ENCODE measurements at regions not wholly inside any gene's neighbourhood (a gene's known extent, or its start where the extent isn't known, plus 50 kb on each side); places are given as distances from the start of the nearest gene placed in this dataset.
"Not testable (repeated sequence)": the region's sequence is repeated elsewhere in the genome, so short reads cannot be mapped to it uniquely, and the experiment has no call there.

- no peak for DNase-seq (ENCODE audit: low read depth, low spot score)
Measured at GRCh38 chr9:38342532-38342931, 50.0 kb upstream of the ALDH1B1 start.

DNA sequence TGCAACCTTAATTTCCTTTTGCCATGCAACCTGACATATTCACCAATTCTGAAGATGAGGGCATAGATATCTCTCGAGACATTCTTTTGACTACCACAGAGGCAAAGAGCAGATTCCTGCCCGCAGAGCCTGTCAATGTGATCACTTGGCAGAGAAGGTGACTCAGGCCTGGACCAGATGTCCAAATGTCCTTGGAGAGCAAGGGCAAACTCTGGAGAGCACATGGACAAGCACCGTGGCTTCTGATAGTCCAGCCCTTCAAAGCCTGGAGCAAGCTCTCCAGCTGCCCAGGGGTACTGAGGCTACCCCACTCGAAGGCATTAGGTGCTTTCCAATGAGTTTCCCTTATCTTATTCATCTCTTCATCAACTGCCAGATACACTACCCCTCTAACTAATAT is 50.4 kb upstream of the ALDH1B1 start:
- DNase-seq (ENCODE audit: low read depth, low spot score), result no peak

DNA sequence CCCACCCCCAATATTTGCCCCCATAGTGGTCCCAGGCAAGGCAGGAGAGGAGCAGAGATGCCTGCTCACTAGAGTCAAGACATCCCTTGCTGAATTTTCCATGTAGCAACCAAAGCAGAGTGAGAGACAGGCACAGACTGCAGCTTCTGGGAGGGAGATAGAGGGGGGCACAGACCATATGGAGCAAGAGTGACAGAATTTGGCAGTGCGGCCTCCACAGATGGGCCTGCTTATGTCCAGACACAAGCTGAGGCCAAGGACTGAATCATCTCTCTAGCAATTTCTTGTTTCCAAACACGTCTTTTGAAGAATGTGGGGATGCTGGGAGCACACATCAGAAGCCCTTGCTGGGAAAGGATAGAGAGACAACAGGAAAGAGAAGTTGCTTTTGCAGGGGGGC is 53.0 kb upstream of the ALDH1B1 start:
- no peak for DNase-seq (ENCODE audit: low read depth, low spot score)

DNA sequence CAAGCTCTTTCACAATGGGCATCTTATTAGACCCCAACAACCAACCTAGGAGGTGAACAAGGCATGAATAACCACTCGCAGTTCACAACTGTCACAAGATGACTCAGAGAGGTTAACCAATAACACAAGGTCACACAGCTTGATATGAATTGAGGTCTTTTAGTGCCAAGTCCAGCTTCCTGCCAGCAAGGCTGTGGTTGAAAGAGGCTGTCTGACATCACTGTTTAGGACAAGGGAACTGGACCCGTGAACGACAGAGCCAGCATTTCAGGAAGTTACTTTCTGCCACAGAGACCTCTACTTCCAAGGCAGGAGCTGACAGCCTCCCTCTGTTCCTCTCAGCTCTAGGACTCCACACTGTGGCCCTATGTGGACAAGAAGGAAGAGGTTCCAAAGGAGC is 53.4 kb upstream of the ALDH1B1 start:
- no peak for DNase-seq (ENCODE audit: low read depth, low spot score)

DNA sequence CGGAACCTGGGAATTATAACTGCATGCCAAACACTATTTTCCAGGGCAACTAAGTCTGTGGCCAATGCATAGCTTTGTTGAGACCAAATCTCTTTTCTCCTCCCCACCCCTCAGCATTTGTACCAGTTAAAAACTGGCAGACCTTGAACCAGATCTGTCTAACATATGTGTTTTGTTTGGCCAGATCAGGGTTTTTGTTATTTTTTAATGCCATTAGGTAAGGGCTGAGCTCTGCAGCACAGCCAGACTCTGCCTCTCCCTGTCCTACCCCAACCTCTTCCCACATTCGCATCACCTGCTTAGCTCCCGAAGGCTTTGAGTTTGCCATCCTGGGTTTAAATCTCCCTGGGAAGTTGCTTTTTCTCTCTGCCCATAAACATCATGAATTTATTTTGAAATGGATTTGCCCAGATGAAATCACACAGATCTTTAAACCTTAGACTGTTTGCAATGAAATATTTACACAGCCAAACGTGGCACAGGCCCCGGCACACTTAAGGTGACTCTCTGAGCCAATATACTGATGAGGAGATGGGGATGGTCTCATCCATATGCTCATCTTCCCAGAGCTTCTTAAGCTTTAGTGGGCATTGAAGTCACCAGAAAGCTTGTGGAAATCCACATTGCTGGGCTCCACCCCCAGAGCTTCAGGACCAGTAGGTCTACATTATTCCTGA is 54.0 kb upstream of the ALDH1B1 start:
- no peak for DNase-seq (ENCODE audit: low read depth, low spot score)

DNA sequence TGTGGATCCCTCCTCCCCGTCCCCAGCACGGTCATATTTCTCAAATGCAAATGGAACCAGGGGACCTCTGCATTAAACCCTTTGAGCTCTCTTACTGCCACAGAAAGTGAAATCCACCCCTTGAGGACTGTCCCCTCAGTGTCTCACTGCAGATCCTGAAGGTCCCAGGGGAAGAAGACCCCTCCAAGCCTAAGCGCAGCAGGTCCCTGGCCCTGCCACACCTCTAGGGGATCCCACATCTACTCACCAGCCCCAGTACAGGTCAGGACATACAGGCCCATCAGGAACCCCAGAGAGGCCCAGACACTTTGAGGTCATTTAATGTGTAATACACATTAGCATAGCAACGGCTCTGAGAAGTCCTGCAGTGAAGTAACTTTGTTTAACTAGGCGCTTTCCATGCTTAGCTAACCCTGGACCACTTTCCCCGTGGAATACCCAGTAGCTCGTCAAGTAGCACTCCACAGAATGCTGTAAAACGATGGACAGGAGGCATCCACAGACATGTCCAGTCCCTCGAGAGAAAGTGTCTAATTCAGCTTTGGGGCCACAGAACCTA is 54.7 kb upstream of the ALDH1B1 start:
- no peak for DNase-seq (ENCODE audit: low read depth, low spot score)

DNA sequence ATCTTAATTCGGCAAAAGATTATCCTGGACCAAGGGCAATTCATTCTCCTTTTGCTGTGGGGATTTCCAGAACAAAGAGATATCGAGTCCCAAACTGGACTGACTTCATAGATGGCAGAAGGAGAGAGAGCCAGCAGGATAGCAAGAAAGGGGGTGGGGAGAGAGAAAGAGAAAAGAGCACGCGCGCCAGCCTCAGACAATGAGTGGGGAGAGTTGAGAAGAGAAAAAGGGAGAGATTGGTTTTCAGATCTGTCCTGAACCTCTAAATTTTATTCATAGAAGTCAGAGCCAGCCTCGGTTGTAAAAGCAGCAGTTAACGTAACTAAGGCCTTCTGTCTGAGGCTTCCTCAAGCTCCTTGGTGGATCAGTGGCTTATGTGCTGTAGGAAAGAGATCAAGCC is 55.3 kb upstream of the ALDH1B1 start:
- DNase-seq (ENCODE audit: low read depth, low spot score), result no peak

DNA sequence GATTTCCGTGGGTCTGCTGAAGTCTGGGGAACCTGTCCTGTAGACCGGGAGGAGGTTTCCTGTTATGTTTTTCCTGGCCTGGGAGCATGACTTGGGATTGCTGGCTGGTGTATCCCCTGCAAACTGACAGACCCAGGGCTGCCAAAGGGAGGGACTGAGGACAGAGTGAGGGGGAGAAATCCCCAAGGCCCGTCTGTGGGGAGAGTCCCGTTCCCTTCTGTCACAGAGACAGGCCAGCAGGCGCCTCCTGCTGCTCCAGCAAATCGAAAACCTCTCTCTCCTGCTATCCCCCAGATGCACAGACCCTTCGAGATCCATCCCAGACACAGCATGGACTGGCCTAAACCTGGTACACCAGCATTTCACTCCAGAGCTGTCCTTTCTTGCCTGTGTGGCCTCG is 56.2 kb upstream of the ALDH1B1 start:
- no peak for DNase-seq (ENCODE audit: low read depth, low spot score)

- DNase-seq (ENCODE audit: low read depth, low spot score), result no peak
Measured at GRCh38 chr9:38335686-38336085, 56.8 kb upstream of the ALDH1B1 start.

GRCh38 chr9:38334234-38334633 is 58.3 kb upstream of the ALDH1B1 start:
- peak; percentile 41 for DNase-seq (ENCODE audit: low read depth, low spot score)

- no peak for DNase-seq (ENCODE audit: low read depth, low spot score)
Measured at GRCh38 chr9:38333047-38333446, 59.5 kb upstream of the ALDH1B1 start.

DNA sequence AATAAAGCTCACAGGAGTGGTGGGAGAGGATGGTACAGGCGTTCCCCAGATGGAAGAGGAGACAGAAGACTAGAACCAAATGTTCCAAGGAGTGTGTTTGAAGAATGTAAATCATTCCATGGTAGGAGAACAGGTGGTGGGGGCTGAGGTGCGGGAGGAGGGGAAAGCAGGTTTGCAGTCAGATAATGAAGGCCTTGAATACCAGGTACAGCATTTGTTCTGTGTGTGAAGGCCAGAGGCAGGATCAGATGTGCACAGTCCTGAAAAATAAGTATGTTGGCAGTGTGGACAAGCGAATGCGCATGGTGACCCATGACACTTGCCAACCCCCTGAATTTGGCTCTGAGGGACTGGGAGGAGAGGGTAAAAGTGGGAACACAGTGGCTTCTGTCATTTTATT is 59.9 kb upstream of the ALDH1B1 start:
- no peak for DNase-seq (ENCODE audit: low read depth, low spot score)

- no peak for DNase-seq (ENCODE audit: low read depth, low spot score)
Measured at GRCh38 chr9:38331141-38331540, 61.4 kb upstream of the ALDH1B1 start.

DNA sequence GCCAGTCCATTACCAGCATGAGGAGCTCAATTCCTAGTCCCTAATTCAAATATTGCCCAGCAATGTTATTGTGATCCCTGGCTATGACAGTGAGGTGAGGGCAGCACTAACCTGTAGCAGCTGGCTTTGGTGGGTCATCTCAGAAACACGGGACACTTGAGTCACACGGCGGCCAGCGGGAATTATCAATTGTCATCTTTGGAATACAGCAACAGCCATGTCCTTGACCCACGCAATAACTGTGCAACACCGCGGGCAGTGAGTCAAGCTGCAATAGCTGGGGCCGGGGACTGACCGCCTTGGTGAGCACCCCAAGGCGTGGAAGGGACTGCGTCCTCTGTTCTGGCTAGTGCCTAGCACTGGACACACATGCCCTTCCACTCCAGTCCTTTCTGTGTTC is 62.5 kb upstream of the ALDH1B1 start:
- no peak for DNase-seq (ENCODE audit: low read depth, low spot score)

DNA sequence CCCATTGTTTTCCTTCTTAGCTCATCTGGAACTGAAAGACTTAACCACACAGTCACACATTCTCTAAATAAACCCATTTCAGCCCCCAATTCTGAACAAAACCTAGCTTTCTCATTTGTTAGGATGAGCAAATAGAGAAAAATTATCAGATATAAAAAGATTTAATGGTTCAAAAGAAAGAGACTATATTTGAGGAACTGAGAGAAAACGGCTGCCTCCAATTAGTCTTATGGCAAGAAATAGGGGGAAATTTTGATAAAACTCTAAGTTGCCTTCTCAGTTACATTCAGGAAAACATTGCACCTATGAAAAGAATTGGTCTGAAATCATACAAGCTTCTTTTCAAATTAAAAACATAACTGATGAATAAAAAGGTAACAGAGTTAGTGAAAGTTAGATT is 63.7 kb upstream of the ALDH1B1 start:
- no peak for DNase-seq (ENCODE audit: low read depth, low spot score)

GRCh38 chr9:38326122-38326521 is 66.4 kb upstream of the ALDH1B1 start:
- no peak for DNase-seq (ENCODE audit: low read depth, low spot score)

GRCh38 chr9:38324213-38324612 is 68.3 kb upstream of the ALDH1B1 start:
- not testable (repeated sequence) for DNase-seq (ENCODE audit: low read depth, low spot score)

DNA sequence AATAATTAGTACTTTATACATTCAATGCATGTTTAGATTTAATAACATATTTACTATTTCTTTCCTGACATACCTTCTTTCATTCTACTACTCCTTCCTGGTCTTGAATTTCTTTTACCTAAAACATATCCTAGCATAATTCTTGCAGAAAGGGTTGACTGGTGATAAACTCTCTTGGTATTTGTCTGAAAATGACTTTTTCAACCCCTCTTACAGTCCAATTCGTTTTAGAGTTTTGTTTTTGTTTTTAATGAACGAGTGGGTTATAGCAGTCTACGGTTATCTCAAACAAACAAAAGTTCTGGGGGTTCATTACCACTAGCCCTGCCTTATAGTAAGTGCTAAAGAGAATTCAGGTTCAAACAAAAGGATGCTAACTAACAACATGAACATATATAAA is 69.6 kb upstream of the ALDH1B1 start:
- no peak for DNase-seq (ENCODE audit: low read depth, low spot score)

DNA sequence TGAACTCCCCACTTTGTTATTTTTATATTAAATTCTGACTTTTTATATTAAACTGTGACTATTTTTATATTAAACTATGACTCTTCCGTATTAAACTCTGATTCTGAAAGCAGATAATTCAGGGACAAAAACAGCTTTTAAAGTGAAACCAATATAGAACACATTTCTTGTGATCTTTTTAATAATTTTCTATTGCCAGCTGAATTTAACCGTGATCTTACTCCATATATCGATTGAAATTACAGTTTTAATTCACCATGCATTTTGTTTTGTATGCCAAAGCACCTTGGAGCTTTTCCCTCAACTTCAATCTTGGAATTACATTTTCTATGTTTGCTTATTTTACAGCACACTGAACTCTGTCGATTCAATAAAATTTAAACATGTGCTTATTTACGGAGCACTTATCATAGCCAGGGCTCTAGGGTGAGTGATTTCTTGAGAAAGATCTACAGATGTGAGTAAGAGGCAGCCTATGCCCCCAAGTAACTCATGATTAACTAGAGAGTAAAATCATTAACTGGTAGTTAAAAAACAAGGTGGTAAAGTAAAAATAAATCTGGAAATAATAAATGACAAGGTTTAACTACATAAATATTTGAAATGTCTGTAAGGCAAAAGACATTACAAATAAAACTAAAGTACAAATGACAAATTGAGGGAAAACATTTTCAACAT is 72.9 kb upstream of the ALDH1B1 start:
- no peak for DNase-seq (ENCODE audit: low read depth, low spot score)

- no peak for DNase-seq (ENCODE audit: low read depth, low spot score)
Measured at GRCh38 chr9:38318759-38319495, 73.6 kb upstream of the ALDH1B1 start.

DNA sequence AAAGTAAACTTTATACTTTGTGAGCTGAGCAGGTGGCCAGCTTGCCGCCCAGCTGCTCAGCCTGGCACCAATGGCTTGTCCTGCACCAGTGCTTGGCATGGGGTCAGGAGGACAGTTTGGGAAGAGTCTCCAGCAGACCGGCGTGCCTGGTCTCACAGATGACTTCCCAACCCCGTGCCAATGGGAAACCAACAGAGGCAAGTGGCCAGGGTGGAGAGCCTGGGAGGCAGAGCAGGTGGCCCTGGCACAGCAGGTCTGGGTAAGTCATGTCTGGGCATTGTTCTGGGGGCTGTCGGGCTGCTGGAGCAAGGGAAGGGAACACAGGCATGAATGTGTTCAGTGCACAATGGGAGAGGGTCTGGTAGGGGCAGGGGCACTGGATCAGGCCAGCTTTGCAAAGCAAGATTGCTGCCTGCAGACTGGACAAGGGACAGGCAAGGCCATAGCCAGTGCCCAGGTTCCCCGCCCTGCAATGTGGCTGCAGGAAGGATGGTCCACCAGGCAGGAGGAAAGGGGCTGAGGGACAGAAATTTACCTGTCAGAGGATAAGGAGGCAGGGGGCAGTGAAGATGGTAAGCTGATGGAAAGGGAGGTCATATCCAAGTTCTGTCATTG is 76.2 kb upstream of the ALDH1B1 start:
- no peak for DNase-seq (ENCODE audit: low read depth, low spot score)

- DNase-seq (ENCODE audit: low read depth, low spot score), result no peak
Measured at GRCh38 chr9:38315085-38315595, 77.4 kb upstream of the ALDH1B1 start.

All from ELF-1 (cell line).